HG03460 (cell line): ENCODE measurements at regions not wholly inside any gene's neighbourhood (a gene's known extent, or its start where the extent isn't known, plus 50 kb on each side); places are given as distances from the start of the nearest gene placed in this dataset.

Experiments
- ATAC-seq: cut with Tn5 transposase; IDR thresholded peaks from one replicate; pipeline ENCODE4 v1.9.1; 2021; ENCODE audit not compliant: unreplicated experiment

DNA sequence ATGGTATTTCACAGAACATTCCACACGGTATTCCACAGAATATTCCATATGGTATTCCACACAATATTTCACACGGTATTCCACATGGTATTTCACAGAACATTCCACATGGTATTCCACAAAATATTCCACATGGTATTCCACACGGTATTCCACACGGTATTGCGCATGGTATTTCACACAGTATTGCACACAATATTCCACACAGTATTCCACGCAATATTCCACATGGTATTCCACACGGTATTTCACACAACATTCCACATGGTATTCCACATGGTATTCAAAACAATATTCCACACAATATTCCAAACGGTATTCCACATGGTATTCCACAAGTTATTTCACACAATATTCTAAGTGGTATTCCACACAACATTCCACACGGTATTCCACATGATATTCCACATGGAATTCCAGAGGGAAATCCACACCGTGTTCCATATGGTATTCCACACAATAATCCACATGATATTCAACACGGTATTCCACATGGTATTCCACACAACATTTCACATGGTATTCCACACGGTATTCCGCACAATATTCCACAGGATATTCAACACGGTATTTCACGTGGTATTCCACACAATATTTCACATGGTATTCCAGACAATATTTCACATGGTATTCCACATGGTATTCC lies 136.7 kb upstream of the CHST15 start:
- no peak for ATAC-seq

DNA sequence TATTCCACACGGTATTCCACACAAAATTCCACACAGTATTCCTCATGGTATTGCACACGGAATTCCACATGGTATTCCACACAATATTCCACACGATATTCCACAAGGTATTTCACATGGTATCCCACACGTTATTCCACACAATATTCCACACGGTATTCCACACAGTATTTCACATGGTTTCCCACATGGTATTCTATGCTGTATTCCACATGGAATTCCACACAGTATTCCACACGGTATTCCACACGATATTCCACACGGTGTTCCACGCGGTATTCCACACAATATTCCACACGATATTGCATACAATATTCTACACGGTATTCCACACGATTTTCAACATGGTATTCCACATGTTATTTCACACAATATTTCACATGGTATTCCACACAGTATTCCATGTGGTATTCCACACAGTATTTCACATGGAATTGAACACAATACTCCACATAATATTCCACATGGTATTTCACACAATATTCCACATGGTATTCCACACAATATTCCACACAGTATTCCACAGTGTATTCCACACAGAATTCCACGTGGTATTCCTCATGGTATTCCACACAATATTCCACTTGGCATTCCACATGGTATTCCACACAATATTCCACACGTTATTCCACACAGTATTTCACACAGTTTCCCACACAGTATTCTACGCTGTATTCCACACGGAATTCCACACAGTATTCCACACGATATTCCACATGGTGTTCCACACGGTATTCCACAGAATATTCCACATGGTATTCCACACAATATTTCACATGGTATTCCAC lies 136.0 kb upstream of the CHST15 start:
- ATAC-seq, result no peak

DNA sequence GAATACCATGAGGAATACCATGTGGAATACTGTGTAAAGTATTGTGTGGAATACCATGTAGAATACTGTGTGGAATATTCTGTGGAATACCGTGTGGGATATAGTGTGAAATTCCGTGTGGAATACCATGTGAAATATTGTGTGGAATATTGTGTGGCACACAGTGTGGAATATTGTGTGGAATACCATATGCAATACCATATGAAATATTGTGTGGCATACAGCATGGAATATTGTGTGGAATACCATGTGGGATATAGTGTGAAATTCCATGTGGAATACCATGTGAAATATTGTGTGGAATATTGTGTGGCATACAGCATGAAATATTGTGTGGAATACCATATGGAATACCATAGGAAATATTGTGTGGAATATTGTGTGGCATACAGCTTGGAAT lies 135.1 kb upstream of the CHST15 start:
- no peak for ATAC-seq

DNA sequence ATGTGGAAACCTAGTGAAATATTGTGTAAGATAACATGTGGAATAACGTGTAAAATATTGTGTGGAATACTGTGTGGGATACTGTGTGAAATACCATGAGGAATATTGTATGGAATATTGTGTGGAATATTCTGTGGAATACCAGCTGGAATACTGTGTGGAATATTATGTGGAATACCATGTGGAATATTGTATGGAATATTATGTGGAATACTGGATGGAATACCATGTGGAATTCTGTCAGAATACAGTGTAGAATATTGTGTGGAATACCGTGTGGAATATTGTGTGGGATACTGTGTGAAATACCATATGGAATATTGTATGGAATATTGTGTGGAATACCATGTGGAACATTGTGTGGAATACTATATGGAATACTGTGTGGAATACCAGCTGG lies 134.6 kb upstream of the CHST15 start:
- no peak for ATAC-seq

GRCh38 chr10:124227055-124227975 lies 133.9 kb upstream of the CHST15 start:
- ATAC-seq, result no peak

DNA sequence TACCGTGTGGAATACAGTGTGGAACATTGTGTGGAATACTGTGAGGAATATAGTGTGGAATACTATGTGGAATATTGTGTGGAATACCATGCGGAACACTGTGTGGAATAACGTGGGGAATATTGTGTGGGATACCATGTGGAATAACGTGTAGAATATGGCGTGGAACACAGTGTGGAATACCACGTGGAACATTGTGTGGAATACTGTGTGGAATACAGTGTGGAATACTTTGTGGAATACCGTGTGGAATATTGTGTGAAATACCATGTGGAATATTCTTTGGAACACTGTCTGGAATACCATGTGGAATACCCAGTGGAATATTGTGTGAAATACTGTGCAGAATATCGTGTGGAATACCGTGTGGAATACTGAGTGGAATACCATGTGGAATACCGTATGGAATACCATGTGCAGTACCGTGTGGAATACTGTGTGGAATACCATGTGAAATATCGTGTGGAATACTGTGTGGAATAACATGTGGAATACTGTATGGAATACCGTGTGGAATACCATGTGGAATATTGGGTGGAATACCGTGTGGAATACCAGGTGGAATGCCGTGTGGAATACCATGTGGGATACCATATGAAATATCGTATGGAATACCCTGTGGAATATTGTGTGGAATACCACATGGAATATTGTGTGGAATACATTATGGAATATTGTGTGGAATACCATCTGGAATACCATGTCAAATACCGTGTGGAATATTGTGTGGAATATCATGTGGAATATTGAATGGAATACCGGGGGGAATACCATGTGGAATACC lies 133.1 kb upstream of the CHST15 start:
- ATAC-seq, result no peak

DNA sequence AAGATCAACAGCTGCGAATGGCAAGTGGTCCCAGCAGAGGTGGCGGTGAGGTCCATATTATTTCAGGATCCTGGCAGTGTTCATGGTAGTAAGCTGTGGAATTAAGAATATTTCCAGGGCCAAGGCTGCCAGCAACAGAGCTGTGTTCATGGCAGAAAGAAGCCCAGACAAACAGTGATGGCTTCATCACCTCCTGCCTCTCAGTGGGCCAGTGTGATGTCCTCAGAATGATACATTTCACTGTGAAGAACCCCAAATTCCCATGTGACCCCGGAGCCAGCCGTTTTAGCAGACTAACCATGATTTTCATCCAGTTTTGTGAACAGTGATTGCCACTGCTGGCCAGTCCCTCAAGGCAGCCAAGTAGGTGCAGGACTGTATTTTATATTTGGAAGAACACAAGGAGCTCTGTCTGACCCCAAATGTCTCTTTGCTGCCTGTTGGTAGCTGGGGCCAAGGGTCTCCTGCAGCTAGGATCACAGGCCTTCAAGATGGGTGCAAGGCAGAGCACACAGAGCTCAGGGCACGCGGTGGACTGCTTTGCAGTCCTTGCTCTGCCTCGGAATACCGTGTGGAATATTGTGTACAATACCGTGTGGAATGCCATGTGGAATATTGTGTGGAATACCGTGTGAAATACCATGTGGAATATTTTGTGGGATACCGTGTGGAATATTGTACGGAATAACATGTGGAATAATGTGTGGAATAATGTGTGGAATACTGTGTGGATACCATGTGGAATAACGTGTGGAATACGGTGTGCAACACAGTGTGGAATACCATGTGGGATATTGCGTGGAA lies 132.3 kb upstream of the CHST15 start:
- no peak for ATAC-seq

DNA sequence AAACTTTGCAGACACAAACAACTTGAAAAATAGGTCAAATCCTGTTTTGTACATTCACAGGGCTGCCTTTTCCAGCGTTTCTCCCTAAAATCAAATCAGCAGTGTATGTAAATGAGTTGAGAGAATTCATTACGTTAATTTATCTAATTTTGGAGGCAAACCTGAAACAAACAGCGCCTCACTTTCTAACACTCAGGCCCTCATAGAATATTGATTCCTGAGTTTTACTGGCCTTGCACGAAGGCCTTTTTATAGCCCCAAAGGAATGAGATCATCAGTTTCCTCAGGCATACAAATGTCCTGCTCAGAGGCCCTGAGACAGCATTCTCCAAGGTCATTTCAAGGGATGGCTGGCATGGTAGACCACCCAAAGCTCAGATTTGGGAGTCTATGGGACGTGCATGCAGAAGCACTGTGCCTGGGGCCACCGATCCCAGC lies 131.7 kb upstream of the CHST15 start:
- no peak for ATAC-seq

- ATAC-seq, result no peak
Measured at GRCh38 chr10:124224331-124225028, 131.1 kb upstream of the CHST15 start.

GRCh38 chr10:124223711-124224085 lies 130.3 kb upstream of the CHST15 start:
- no peak for ATAC-seq

GRCh38 chr10:124222988-124223710 lies 129.8 kb upstream of the CHST15 start:
- no peak for ATAC-seq

DNA sequence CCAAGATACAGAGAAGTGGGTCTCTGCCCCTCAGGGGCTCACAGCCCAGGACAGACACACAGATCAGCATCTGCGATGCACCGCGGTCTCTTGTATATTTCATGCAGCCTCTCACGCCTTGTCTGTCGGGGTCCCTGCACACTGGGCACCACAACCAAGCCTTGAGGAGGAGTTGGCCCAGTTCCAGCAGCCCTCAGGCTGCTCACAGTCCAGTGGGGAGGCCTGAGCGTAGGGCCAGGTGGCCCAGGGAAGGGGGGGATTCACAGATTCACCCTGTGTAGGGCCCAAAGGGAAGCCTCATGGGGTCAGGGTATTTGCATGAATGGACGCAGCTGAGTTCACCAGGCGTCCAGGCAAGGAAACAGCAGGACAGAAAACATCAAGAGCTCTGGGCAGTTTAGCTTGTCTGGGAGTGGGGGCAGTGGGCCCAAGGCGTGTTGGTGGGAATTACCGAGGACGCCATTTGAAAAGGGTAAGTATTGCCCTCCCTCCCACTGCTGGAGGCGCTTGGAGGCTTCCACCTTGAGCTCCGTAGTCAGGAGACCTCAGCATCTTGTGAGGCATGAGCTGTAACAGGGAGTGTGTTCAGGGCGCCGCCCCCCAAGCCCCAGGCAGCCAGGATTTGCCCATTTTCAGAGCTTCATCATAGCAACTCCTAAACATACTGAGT lies 129.1 kb upstream of the CHST15 start:
- ATAC-seq, result peak; percentile 31

GRCh38 chr10:124221356-124222317 lies 128.2 kb upstream of the CHST15 start:
- ATAC-seq, result peak; percentile 74

DNA sequence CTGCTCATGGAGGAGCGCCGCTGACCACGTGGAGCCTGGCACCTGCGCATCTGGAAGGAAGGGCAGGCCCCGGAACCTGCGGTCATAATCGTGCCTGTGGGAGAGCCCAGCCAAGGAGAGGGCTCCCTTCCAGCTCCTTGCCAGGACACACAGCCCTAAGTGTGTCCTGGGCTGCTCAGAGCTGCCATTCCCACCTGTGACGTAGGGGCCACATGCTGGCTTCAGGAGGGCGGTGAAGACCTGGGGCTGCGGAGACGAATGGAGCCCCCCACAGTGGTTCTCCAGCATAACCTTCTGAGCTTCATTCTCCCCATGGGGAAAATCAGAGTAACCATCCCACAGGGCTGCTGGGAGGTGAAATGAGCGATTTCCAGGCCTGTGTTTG lies 127.6 kb upstream of the CHST15 start:
- ATAC-seq, result no peak

GRCh38 chr10:124220547-124220946 lies 127.1 kb upstream of the CHST15 start:
- ATAC-seq, result no peak

DNA sequence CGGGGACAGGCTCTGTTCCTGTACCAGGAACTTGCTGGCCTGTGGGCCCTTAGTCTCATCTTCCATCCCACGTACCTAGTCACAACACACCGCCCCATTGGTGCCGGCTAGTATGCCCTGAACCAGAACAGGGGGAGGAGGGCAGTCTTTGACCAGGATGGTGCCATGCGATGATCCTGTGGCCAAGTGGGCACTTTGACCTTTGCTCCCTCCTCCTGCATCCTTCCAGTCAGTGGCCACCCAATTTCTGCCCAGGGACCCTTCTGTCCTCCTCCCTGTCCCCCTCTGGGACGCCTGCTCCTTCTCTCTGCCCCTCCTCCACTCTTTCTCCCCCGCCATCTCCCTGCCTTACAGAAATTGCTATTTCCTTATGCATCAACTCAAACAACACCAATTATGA lies 126.3 kb upstream of the CHST15 start:
- ATAC-seq, result no peak

GRCh38 chr10:124219062-124219461 lies 125.7 kb upstream of the CHST15 start:
- ATAC-seq, result no peak
